GM21717 (cell line): ENCODE measurements at regions not wholly inside any gene's neighbourhood (a gene's known extent, or its start where the extent isn't known, plus 50 kb on each side); places are given as distances from the start of the nearest gene placed in this dataset.
A peak's percentile ranks its signal among the peaks of the same experiment; 100 is the strongest.

ENCODE experiments used
- ATAC-seq: cut with Tn5 transposase; IDR thresholded peaks from one replicate; pipeline ENCODE4 v1.9.1; 2021; ENCODE audit warnings: mild to moderate bottlenecking, moderate library complexity; ENCODE audit not compliant: unreplicated experiment

- ATAC-seq = no peak
Measured at GRCh38 chr5:61683148-61683547, 351.1 kb downstream of the ZSWIM6 start.

GRCh38 chr5:61683926-61684325 lies 351.9 kb downstream of the ZSWIM6 start:
- ATAC-seq = no peak

GRCh38 chr5:61686491-61687257 lies 354.6 kb downstream of the ZSWIM6 start:
- ATAC-seq = no peak

GRCh38 chr5:61687371-61687770 lies 355.3 kb downstream of the ZSWIM6 start:
- no peak for ATAC-seq

- ATAC-seq = no peak
Measured at GRCh38 chr5:61689153-61689846, 357.2 kb downstream of the ZSWIM6 start.

- ATAC-seq = no peak
Measured at GRCh38 chr5:61697809-61698558, 365.9 kb downstream of the ZSWIM6 start.

GRCh38 chr5:61701877-61702602 lies 370.0 kb downstream of the ZSWIM6 start:
- ATAC-seq = peak; percentile 70

DNA sequence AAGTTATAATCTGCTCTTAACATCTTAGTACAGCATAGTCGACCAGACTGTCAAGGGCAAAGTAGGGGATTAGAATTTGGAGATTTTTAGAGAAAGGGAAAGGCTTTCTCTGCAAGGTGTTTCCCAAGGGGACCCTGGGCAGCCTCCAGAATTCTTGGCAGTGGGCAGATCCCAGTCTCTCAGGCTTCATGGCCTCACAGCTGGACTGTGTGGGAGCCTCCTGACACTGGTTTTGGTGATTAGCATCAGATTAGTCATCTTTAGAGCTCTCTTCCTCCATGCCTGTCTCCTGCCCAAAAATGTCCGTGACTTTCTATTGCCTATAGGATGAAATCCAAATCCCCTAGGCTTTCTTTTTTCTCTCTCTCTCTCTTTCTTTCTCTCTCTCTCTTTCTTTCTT lies 370.7 kb downstream of the ZSWIM6 start:
- peak; percentile 32 for ATAC-seq

DNA sequence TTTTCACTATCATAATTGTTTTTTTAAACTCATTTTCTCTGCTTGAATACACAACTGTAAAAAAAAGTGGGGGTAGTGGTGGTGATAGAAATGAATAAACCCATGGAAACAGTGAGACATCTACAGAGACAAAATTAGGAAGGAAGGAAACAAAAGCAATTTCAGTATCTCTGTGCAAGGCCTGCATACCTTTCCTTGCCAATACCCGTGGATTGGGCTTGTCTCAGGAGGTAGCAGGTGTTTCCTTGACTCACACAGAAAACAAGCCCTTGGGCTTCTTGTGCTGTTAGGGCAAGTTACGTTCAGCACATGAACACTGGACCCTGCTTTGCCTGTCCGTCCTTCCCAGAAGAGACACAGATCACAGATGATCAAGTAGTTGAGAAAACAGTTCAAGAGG lies 372.2 kb downstream of the ZSWIM6 start:
- ATAC-seq = peak; percentile 39

DNA sequence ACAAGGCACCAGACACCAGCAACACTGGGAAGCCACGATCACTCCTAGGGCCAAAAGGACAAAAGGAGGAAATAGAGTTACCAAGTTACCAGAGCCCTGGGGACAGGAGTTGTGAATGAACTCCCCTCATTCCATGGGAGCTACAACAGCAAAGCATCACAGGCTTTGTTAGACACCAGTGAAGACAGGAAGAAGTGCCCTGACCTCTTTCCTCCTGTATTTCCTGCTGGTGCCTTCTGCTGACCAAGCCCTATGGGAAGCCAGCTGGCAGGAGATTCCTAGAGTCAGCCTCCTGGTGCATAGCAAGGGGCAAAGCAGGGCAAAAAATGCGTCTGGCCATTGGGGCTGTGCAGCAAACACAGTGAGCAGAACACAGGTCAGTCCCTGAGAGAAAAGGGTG lies 374.7 kb downstream of the ZSWIM6 start:
- no peak for ATAC-seq

- ATAC-seq = no peak
Measured at GRCh38 chr5:61719124-61719523, 387.1 kb downstream of the ZSWIM6 start.

- ATAC-seq = no peak
Measured at GRCh38 chr5:61720829-61721228, 388.8 kb downstream of the ZSWIM6 start.

DNA sequence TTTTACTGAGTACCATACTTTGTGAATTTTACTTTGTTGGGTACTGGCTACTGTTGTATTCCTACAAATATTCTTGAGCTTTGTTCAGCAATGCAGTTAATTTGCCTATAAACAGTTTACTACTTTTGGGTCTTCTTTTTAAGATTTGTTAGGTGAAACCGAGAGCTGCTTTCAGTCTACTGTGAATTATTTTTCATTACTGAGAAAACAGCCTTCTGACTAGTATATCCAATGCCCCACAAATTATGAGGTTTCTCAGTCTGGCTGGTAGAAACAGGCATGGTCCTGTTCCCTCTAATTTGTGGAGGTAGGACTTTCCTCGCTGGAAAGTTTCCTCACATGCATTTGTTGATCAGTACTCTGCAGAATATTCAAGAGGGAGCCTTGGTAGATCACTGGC lies 392.0 kb downstream of the ZSWIM6 start:
- ATAC-seq = no peak

- no peak for ATAC-seq
Measured at GRCh38 chr5:61728287-61728686, 396.2 kb downstream of the ZSWIM6 start.

DNA sequence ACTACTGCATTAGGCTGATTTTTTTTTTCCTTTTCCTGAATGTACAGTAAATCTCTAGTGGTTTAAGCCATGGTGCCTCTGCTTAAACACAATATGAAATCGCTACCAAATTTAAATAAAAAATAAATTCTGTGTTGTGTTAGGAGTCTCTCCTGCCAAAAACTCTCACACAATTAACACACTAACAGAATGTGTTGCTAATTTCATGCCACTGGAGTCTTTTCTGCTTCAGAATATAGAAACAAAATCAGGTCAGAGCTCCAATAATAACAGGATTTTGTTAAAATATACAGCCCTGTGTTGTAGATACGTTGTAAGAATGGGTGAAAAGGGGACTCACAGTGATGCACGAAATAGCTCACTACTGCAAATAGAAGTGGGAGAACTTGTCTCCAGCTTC lies 398.8 kb downstream of the ZSWIM6 start:
- ATAC-seq = no peak

DNA sequence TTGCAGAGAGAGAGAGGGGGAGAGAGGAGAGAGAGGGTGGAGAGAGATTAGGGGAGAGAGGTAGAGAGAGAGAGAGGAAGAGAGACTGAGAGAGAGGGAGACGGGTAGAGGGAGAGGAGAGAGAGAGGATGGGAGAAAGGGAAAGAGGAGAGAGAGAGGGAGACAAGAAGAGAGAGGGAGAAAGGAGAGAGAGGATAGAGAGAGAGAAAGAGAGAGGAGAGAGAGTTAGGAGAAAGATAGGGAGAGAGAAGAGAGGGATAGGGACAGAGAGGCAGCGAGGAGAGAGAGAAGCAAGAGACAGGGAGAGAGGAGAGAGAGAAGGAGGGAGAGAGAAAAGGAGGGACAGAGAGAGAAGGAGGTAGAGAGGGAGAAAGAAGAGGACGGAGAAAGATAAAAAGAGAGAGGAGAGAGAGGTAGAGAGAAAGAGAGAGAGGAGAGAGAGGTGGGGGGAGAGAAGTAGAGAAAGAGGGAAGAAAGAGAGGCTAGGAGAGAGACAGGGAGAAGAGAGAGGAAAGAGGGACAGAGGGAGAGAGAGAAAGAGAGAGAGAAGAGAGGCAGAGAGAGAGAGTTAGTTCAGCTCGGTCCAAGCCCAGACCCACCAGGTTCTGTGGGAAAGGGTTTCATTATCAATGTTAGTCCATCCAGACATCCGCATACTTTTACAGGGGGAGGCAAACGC lies 399.3 kb downstream of the ZSWIM6 start:
- ATAC-seq = no peak

GRCh38 chr5:61731946-61732314 lies 399.9 kb downstream of the ZSWIM6 start:
- no peak for ATAC-seq

DNA sequence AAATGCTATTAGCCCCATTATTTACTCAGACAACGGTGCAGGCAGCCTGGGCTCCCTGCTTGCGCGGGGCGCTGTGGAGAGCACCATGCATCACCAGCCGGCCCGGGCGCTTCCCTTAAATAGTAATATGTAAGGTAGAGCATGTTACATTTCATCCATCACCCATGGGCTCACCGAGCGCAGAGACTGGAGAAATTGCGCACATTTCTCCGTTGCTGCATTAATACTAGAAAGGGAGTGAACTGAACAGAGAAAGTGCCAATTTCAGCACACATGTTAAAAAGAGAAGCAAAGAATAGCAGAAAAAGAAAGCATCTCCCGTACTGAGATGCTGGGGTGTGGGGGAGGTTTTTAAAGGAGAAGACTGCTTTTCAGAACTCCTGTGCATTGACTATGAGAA lies 400.3 kb downstream of the ZSWIM6 start:
- ATAC-seq = no peak

- no peak for ATAC-seq
Measured at GRCh38 chr5:61732796-61733195, 400.7 kb downstream of the ZSWIM6 start.

DNA sequence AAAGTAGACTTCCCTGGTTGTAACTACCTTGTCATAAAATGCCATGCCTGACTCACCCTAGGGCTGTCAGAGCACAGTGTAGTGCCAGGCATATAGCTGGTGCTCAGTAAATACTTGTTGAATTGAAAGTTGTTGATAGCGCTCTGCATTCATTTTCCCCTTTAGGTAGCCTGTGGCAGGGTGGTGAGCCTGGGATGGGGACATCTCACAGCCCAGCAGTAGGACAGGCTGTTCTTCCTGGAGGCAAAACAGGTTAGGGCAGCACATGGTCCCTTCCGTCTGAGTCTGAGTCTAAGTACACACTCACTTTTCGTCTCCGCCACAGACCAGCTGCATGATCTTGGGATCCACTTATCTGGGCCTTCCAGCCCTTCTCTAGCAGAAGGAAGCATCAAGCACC lies 401.9 kb downstream of the ZSWIM6 start:
- no peak for ATAC-seq

GRCh38 chr5:61734966-61735365 lies 402.9 kb downstream of the ZSWIM6 start:
- no peak for ATAC-seq
